MM.1S (cell line): ENCODE measurements at regions not wholly inside any gene's neighbourhood (a gene's known extent, or its start where the extent isn't known, plus 50 kb on each side); places are given as distances from the start of the nearest gene placed in this dataset.

Source experiments
- DNase-seq: peaks from one replicate; pipeline ENCODE4 v3.0.0-alpha.2; 2015
- H2AFZ ChIP-seq: fragments of 300-600 bp; sonication (generic); 2 replicates; pipeline ENCODE4 v1.6.0; 2016; ENCODE audit warnings: antibody characterized with exemption, low read length
- H3F3A ChIP-seq: fragments of 300-600 bp; sonication (generic); 2 replicates; pipeline ENCODE4 v1.6.1; 2016; ENCODE audit warnings: mild to moderate bottlenecking, antibody characterized with exemption, low read length, moderate library complexity, mixed read lengths; ENCODE audit not compliant: insufficient read depth
- H3K27ac ChIP-seq: fragments of 300-600 bp; sonication (generic); 2 replicates; pipeline ENCODE4 v1.5.1; 2016; ENCODE audit warnings: mild to moderate bottlenecking, low read length
- H3K27me3 ChIP-seq: fragments of 300-600 bp; sonication (generic); replicated peaks from 2 replicates; pipeline ENCODE4 v1.6.0; 2016; ENCODE audit warnings: low read length; ENCODE audit not compliant: insufficient read depth
- H3K36me3 ChIP-seq: fragments of 300-600 bp; sonication (generic); replicated peaks from 2 replicates; pipeline ENCODE4 v1.6.1; 2016; ENCODE audit warnings: mild to moderate bottlenecking, low read length, mixed read lengths; ENCODE audit not compliant: insufficient read depth
- H3K4me1 ChIP-seq: fragments of 300-600 bp; sonication (generic); 2 replicates; pipeline ENCODE4 v1.6.1; 2016; ENCODE audit warnings: low read length, mixed read lengths
- H3K4me2 ChIP-seq: fragments of 300-600 bp; sonication (generic); 2 replicates; pipeline ENCODE4 v1.6.0; 2016; ENCODE audit warnings: low read depth, low read length
- H3K4me3 ChIP-seq: fragments of 300-600 bp; sonication (generic); 2 replicates; pipeline ENCODE4 v1.5.1; 2016; ENCODE audit warnings: low read length, mixed read lengths
- H3K79me2 ChIP-seq: fragments of 300-600 bp; sonication (generic); 2 replicates; pipeline ENCODE4 v1.6.1; 2016; ENCODE audit warnings: mixed run types, low read length, mixed read lengths
- H3K9ac ChIP-seq: fragments of 300-600 bp; sonication (generic); 2 replicates; pipeline ENCODE4 v1.6.1; 2016; ENCODE audit warnings: low read length, mixed read lengths
- H3K9me2 ChIP-seq: fragments of 300-600 bp; sonication (generic); replicated peaks from 2 replicates; pipeline ENCODE4 v1.6.1; 2016; ENCODE audit warnings: mild to moderate bottlenecking, low read length, mixed read lengths; ENCODE audit not compliant: insufficient read depth
- H3K9me3 ChIP-seq: fragments of 300-600 bp; sonication (generic); replicated peaks from 2 replicates; pipeline ENCODE4 v1.6.1; 2016; ENCODE audit warnings: mild to moderate bottlenecking, low read length, mixed read lengths; ENCODE audit not compliant: insufficient read depth
- H4K20me1 ChIP-seq: fragments of 300-600 bp; sonication (generic); 2 replicates; pipeline ENCODE4 v1.6.1; 2016; ENCODE audit warnings: mild to moderate bottlenecking, low read length, moderate library complexity, mixed read lengths; ENCODE audit not compliant: insufficient read depth
- CTCF ChIP-seq: fragments of 300-600 bp; sonication (generic); IDR thresholded peaks from 2 replicates; pipeline ENCODE4 v1.5.1; 2016; ENCODE audit warnings: antibody characterized with exemption, low read length, mixed read lengths
- EZH2 ChIP-seq: fragments of 300-600 bp; sonication (generic); optimal IDR thresholded peaks from 2 replicates; pipeline ENCODE3; 2017; ENCODE audit warnings: low read depth, mild to moderate bottlenecking, antibody characterized with exemption, low read length, mixed read lengths
- EZH2phosphoT487 ChIP-seq: fragments of 300-600 bp; sonication (generic); IDR thresholded peaks from 2 replicates; pipeline ENCODE4 v1.6.1; 2018; ENCODE audit warnings: antibody characterized with exemption, low read length

GRCh38 chr18:29883114-29883513 is 1159.4 kb downstream of the DSC3 start:
- no peak overlapping the region for H3K27ac ChIP-seq
- no peak for DNase-seq
- no peaks in the 10 kb centered on the region for H4K20me1 ChIP-seq
- no peak overlapping the region for H3K9ac ChIP-seq
- no peak overlapping the region for H3K4me2 ChIP-seq
- no peaks in the 10 kb centered on the region for H3K9me2 ChIP-seq
- H3K4me3 ChIP-seq: no peak overlapping the region
- H2AFZ ChIP-seq: no peak overlapping the region
- no peaks in the 10 kb centered on the region for H3F3A ChIP-seq
- TF ChIP-seq CTCF (no peak), EZH2phosphoT487 (no peak), EZH2 (no peak)
- no peaks in the 10 kb centered on the region for H3K79me2 ChIP-seq
- no peaks in the 10 kb centered on the region for H3K36me3 ChIP-seq
- no peaks in the 10 kb centered on the region for H3K27me3 ChIP-seq
- no peaks in the 10 kb centered on the region for H3K9me3 ChIP-seq
- peaks cover 5% of the 10 kb centered on the region; the same call in 1 of the 2 replicates for H3K4me1 ChIP-seq

- H3K27ac ChIP-seq: no peak overlapping the region
- TF ChIP-seq EZH2 (no peak), CTCF (no peak), EZH2phosphoT487 (no peak)
- peaks cover 5% of the 10 kb centered on the region; the same call in 1 of the 2 replicates for H3K4me1 ChIP-seq
- no peaks in the 10 kb centered on the region for H3K9me2 ChIP-seq
- no peaks in the 10 kb centered on the region for H3K27me3 ChIP-seq
- no peak overlapping the region for H3K4me3 ChIP-seq
- no peaks in the 10 kb centered on the region for H3K36me3 ChIP-seq
- H3K4me2 ChIP-seq: no peak overlapping the region
- no peaks in the 10 kb centered on the region for H3K9me3 ChIP-seq
- H2AFZ ChIP-seq: no peak overlapping the region
- H3F3A ChIP-seq: no peaks in the 10 kb centered on the region
- no peaks in the 10 kb centered on the region for H3K79me2 ChIP-seq
- no peak for DNase-seq
- H4K20me1 ChIP-seq: no peaks in the 10 kb centered on the region
- H3K9ac ChIP-seq: no peak overlapping the region
These were observed 1159.9 kb downstream of the DSC3 start for GRCh38 chr18:29882620-29883019.

- Histone ChIP-seq H3F3A (no peaks in the 10 kb centered on the region), H3K27ac (no peak overlapping the region), H3K4me3 (no peak overlapping the region), H3K4me2 (no peak overlapping the region), H3K27me3 (no peaks in the 10 kb centered on the region), H3K79me2 (no peaks in the 10 kb centered on the region), H3K9ac (no peak overlapping the region), H3K9me2 (no peaks in the 10 kb centered on the region), H3K9me3 (no peaks in the 10 kb centered on the region), H4K20me1 (no peaks in the 10 kb centered on the region), H3K36me3 (no peaks in the 10 kb centered on the region), H2AFZ (no peak overlapping the region), H3K4me1 (peaks cover 5% of the 10 kb centered on the region; the same call in 1 of the 2 replicates)
- DNase-seq: no peak
- TF ChIP-seq EZH2phosphoT487: no peak
These were observed 1162.8 kb downstream of the DSC3 start for GRCh38 chr18:29879763-29880162.

- Histone ChIP-seq H3K4me3 (no peak overlapping the region), H4K20me1 (no peaks in the 10 kb centered on the region), H2AFZ (no peak overlapping the region), H3K79me2 (no peaks in the 10 kb centered on the region), H3K4me1 (no peaks in the 10 kb centered on the region), H3F3A (no peaks in the 10 kb centered on the region), H3K4me2 (no peak overlapping the region), H3K27me3 (no peaks in the 10 kb centered on the region), H3K9ac (no peak overlapping the region), H3K9me2 (no peaks in the 10 kb centered on the region), H3K36me3 (no peaks in the 10 kb centered on the region), H3K27ac (no peak overlapping the region), H3K9me3 (no peaks in the 10 kb centered on the region)
- peak; percentile 63 for DNase-seq
- TF ChIP-seq CTCF (peak; percentile 68), EZH2phosphoT487 (no peak), EZH2 (no peak)
These were observed 1167.9 kb downstream of the DSC3 start for GRCh38 chr18:29874519-29875098.
